Spinal cord (tissue), 9 donors: ENCODE measurements at regions not wholly inside any gene's neighbourhood (a gene's known extent, or its start where the extent isn't known, plus 50 kb on each side); places are given as distances from the start of the nearest gene placed in this dataset.

Experiments
- DNase-seq, 6 donors: peaks; one replicate each; pipeline versions ENCODE4 v3.0.0 to v3.0.0-alpha.2; 2013 to 2015; ENCODE audit warnings: low spot score in 6 of 6, low read depth in 4 of 6
- H3K27ac ChIP-seq: one replicate; pipeline ENCODE4 v1.5.1; 2013; ENCODE audit warnings: low read depth, low read length, control low read depth
- H3K27me3 ChIP-seq: one replicate; pipeline ENCODE4 v1.6.1; 2013; ENCODE audit warnings: low read length; ENCODE audit not compliant: control insufficient read depth, insufficient read depth
- H3K36me3 ChIP-seq: one replicate; pipeline ENCODE4 v1.6.1; 2013; ENCODE audit warnings: low read length; ENCODE audit not compliant: control insufficient read depth, insufficient read depth
- H3K4me1 ChIP-seq: one replicate; pipeline ENCODE4 v1.6.1; 2013; ENCODE audit warnings: low read length; ENCODE audit not compliant: control insufficient read depth, insufficient read depth
- H3K4me3 ChIP-seq: one replicate; pipeline ENCODE4 v1.5.1; 2013; ENCODE audit warnings: low read depth, low read length, control low read depth
- H3K9me3 ChIP-seq: one replicate; pipeline ENCODE4 v1.6.1; 2013; ENCODE audit warnings: low read length; ENCODE audit not compliant: control insufficient read depth, insufficient read depth
- WGBS: methylation state at CpG from one replicate; pipeline ENCODE4 v1.1.5; 2013; ENCODE audit warnings: missing lambda C conversion rate; ENCODE audit not compliant: insufficient coverage; 5-methylcytosine and 5-hydroxymethylcytosine counted together
- donor health status: healthy.

DNA sequence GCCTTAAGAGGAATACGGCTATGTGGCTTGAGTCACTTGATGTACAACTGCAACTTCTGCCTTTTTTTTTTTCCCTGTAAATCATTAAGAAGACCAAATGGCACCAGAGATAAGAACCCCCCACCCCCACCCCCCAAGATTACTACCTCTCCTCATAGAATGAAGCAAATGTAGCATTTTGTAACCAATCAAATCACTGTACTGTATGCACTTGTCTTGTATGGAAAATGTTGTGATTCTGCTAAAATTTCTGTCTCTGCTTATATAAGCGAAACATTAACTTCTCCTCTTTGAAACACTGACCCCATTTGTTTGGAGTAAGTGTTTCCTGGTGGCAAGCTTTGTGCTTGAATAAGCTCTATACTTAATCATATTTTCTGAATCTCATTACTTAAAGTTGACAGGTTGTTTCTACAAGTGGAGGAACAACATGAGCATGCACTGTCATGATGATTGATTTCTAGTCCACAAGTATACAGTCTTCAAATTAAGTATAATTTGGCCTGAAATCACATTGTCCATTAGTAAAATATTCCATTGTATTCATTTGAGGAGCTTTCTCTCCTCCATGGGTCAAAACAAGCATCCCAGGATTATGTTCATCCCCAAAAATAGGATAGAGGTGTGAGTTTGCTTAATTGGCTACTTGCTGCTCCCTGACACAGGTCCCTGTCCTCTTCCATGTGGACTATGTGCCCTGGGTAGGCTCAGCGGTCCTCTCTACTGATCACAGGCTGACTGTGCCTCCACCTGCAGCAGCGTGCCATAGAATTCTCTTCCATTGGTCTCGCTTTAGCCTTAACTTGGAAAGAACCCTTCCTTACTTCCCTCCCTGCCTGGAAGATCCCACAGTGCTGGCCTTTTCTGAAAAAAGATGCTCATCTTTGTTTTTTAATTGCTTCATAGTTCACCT lies 104.0 kb upstream of the BMP2K start:
- H3K4me1 ChIP-seq: no peaks in the 10 kb centered on the region
- H3K27ac ChIP-seq: no peak overlapping the region
- no peak for DNase-seq
- WGBS: 91% methylated on average over 4 of the region's 5 CpGs
- H3K36me3 ChIP-seq: no peaks in the 10 kb centered on the region
- H3K27me3 ChIP-seq: no peaks in the 10 kb centered on the region
- H3K4me3 ChIP-seq: no peak overlapping the region
- no peaks in the 10 kb centered on the region for H3K9me3 ChIP-seq

GRCh38 chr4:78673337-78673736 lies 102.8 kb upstream of the BMP2K start:
- 100% methylated on average over 1 of the region's 2 CpGs for WGBS
- no peak overlapping the region for H3K4me3 ChIP-seq

GRCh38 chr4:78675325-78675724 lies 100.8 kb upstream of the BMP2K start:
- Histone ChIP-seq H3K27me3 (no peaks in the 10 kb centered on the region), H3K27ac (no peak overlapping the region), H3K4me3 (no peak overlapping the region), H3K36me3 (no peaks in the 10 kb centered on the region), H3K4me1 (no peaks in the 10 kb centered on the region), H3K9me3 (no peaks in the 10 kb centered on the region)
- DNase-seq: no peak
- WGBS: no CpG with 5 or more reads among the region's 1 CpG

More at GRCh38 chr4:78673337-78673736, 102.8 kb upstream of the BMP2K start:
- Histone ChIP-seq H3K9me3 (no peaks in the 10 kb centered on the region), H3K36me3 (no peaks in the 10 kb centered on the region), H3K4me1 (no peaks in the 10 kb centered on the region), H3K27me3 (no peaks in the 10 kb centered on the region), H3K27ac (no peak overlapping the region)
- DNase-seq: no peak

DNA sequence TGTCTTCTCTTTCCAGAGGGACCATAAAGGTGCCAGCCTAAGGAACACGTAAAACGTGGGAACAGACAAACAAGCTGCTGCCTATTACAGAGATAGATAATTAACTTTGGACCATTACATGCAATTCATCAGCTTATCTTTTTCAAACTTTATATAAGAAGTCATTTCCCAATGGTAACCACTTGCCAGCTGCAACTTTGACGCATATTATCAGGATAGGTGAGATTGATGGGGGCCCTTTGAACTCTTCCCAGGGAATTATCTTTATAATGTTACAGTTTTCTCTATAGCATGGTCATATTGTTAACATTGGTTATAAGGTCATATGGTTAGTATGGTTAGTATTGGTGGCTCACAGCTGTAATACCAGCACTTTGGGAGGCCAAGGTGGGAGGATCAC lies 94.1 kb upstream of the BMP2K start:
- H3K27ac ChIP-seq: no peak overlapping the region
- no peaks in the 10 kb centered on the region for H3K27me3 ChIP-seq
- no peaks in the 10 kb centered on the region for H3K4me1 ChIP-seq
- no peaks in the 10 kb centered on the region for H3K9me3 ChIP-seq
- H3K4me3 ChIP-seq: no peak overlapping the region
- H3K36me3 ChIP-seq: no peaks in the 10 kb centered on the region
- no peak for DNase-seq
- WGBS: no CpG with 5 or more reads among the region's 3 CpGs

GRCh38 chr4:78683352-78683751 lies 92.8 kb upstream of the BMP2K start:
- no peaks in the 10 kb centered on the region for H3K27me3 ChIP-seq
- no peaks in the 10 kb centered on the region for H3K9me3 ChIP-seq
- peak in 1 of 6 donors; percentile 49 for DNase-seq
- no peaks in the 10 kb centered on the region for H3K36me3 ChIP-seq
- no peak overlapping the region for H3K4me3 ChIP-seq
- no peaks in the 10 kb centered on the region for H3K4me1 ChIP-seq
- no peak overlapping the region for H3K27ac ChIP-seq

DNA sequence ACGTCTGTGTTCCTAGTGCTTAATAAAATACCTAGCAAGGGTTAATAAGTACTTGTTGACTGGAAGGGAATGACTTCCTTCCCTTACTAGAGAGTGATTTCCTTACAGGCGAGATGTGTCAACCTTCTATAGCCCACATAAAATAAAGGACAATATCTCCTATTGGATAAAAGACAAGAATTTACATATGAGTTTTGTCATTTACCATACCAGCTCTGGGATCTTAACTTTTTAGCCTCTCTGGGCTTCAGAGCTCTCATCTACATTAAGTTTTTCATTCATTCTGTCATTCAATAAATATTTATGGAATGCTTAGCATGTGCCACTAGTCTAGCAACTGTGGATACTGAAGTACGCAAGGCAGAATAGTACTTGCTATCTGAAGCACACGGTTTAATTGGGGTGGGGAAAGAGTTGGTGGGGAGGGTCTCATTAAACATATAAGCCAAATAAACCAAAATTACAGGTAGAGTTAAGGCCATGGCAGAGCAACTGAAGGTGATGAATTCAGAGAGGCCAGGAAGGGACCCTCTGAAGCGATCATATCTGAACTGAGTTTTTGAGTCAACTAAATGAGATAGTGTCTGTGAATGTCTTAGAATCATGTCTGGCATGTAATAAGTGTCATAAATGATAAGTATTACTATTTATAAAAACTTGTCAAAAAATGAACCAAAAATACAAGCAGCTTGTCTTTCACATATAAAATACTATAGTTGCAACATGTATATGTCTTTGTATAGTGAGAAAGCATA lies 91.6 kb upstream of the BMP2K start:
- H3K4me1 ChIP-seq: no peaks in the 10 kb centered on the region
- no CpG with 5 or more reads among the region's 5 CpGs for WGBS
- no peak overlapping the region for H3K27ac ChIP-seq

DNA sequence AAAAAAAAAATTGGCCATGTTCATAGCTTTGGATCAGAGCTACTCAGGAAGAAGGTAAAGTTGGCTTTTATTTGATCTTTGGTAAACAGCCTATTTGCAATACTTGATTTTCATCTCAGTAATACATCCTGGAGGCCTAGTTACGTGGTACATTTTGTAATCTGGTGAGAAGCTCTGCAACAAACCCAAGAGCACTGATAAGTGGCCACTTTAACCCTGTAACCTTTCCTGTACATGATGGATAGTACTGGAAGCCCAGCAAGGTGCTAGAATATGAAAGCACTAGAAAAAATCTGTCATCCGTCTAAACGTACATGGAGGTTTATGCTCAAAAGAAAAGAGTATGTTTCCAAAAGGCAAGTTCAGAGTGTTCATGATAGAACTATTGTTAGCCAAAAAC lies 88.3 kb upstream of the BMP2K start:
- Histone ChIP-seq H3K27ac (no peak overlapping the region), H3K4me1 (no peaks in the 10 kb centered on the region), H3K27me3 (no peaks in the 10 kb centered on the region), H3K4me3 (no peak overlapping the region), H3K9me3 (no peaks in the 10 kb centered on the region), H3K36me3 (no peaks in the 10 kb centered on the region)
- DNase-seq: no peak
- no CpG with 5 or more reads among the region's 3 CpGs for WGBS

More for the DNA sequence above, 91.6 kb upstream of the BMP2K start:
- H3K27me3 ChIP-seq: no peaks in the 10 kb centered on the region
- H3K36me3 ChIP-seq: no peaks in the 10 kb centered on the region
- no peak overlapping the region for H3K4me3 ChIP-seq
- no peaks in the 10 kb centered on the region for H3K9me3 ChIP-seq
- DNase-seq: no peak

DNA sequence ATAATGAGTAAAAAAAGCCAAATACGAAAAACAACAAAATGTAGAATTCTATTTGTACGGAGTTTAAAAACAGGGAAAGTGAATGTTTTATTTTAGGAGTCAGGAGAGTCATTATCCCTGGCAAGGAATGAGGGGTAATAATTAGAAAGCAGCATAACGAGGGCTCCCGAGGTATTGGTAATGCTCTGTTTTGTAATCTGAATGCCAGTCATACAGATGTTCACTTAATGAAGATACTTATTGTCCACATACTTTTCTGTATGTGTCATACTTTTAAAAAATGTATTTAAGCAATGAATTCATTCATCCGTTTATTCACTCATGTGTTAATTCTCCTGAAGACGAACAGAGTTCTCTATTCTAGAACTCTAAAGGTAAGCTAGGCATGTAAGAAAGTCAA lies 87.8 kb upstream of the BMP2K start:
- Histone ChIP-seq H3K36me3 (no peaks in the 10 kb centered on the region), H3K4me1 (no peaks in the 10 kb centered on the region), H3K4me3 (no peak overlapping the region), H3K9me3 (no peaks in the 10 kb centered on the region), H3K27me3 (no peaks in the 10 kb centered on the region), H3K27ac (no peak overlapping the region)
- WGBS: no CpG with 5 or more reads among the region's 6 CpGs
- peak in 1 of 6 donors; percentile 84 for DNase-seq

GRCh38 chr4:78689261-78689660 lies 86.9 kb upstream of the BMP2K start:
- H3K4me1 ChIP-seq: no peaks in the 10 kb centered on the region
- WGBS: 85% methylated on average over 2 of the region's 2 CpGs
- no peak overlapping the region for H3K4me3 ChIP-seq
- H3K9me3 ChIP-seq: no peaks in the 10 kb centered on the region
- no peaks in the 10 kb centered on the region for H3K27me3 ChIP-seq
- DNase-seq: no peak
- H3K27ac ChIP-seq: no peak overlapping the region
- H3K36me3 ChIP-seq: no peaks in the 10 kb centered on the region
